C4-2B (cell line): ENCODE measurements at regions not wholly inside any gene's neighbourhood (a gene's known extent, or its start where the extent isn't known, plus 50 kb on each side); places are given as distances from the start of the nearest gene placed in this dataset.

Source experiments
- H3K27ac ChIP-seq: fragments of 450-650 bp; 2 replicates; pipeline ENCODE4 v1.5.1; 2017
- CTCF ChIP-seq: fragments of 450-650 bp; conservative IDR thresholded peaks from 2 replicates; pipeline ENCODE4 v1.5.1; 2017; ENCODE audit warnings: mild to moderate bottlenecking
- ZFX ChIP-seq: fragments of 450-650 bp; IDR thresholded peaks from 2 replicates; pipeline ENCODE4 v1.6.1; 2017

- H3K27ac ChIP-seq: no peak overlapping the region
- no peak for TF ChIP-seq ZFX
- TF ChIP-seq CTCF: no peak
These were observed 186.6 kb downstream of the RAB11FIP2 start for GRCh38 chr10:117860135-117860534.

GRCh38 chr10:117860823-117861222, 185.9 kb downstream of the RAB11FIP2 start:
- TF ChIP-seq ZFX (no peak), CTCF (peak; percentile 71)

GRCh38 chr10:117861329-117861728, 185.4 kb downstream of the RAB11FIP2 start:
- TF ChIP-seq ZFX (no peak), CTCF (no peak)

More at GRCh38 chr10:117860823-117861222, 185.9 kb downstream of the RAB11FIP2 start:
- H3K27ac ChIP-seq: no peak overlapping the region

GRCh38 chr10:117863771-117864170, 183.0 kb downstream of the RAB11FIP2 start:
- no peak overlapping the region for H3K27ac ChIP-seq
- TF ChIP-seq ZFX (no peak), CTCF (no peak)

More at GRCh38 chr10:117861329-117861728, 185.4 kb downstream of the RAB11FIP2 start:
- H3K27ac ChIP-seq: no peak overlapping the region

GRCh38 chr10:117865945-117866344, 180.8 kb downstream of the RAB11FIP2 start:
- TF ChIP-seq ZFX (no peak), CTCF (no peak)
- no peak overlapping the region for H3K27ac ChIP-seq

- no peak overlapping the region for H3K27ac ChIP-seq
- TF ChIP-seq ZFX (no peak), CTCF (no peak)
These were observed 178.6 kb downstream of the RAB11FIP2 start for GRCh38 chr10:117868151-117868550.

GRCh38 chr10:117875793-117876192, 170.9 kb downstream of the RAB11FIP2 start:
- TF ChIP-seq CTCF: no peak
- TF ChIP-seq ZFX: no peak

More at GRCh38 chr10:117875793-117876192, 170.9 kb downstream of the RAB11FIP2 start:
- no peak overlapping the region for H3K27ac ChIP-seq
